ENCODE measurements at regions not wholly inside any gene's neighbourhood (a gene's known extent, or its start where the extent isn't known, plus 50 kb on each side); places are given as distances from the start of the nearest gene placed in this dataset.

GRCh38 chr6:157760589-157761330 is 62.3 kb upstream of the SNX9 start:
- H3F3A ChIP-seq (replicated peaks; ENCODE audit: insufficient read depth): peaks cover 32% of the 10 kb centered on the region
- DNase-seq: no peak
- no peaks in the 10 kb centered on the region for H4K20me1 ChIP-seq (ENCODE audit: insufficient read depth)
- peak; percentile 85; the same call in 1 of the 2 replicates for TF ChIP-seq FOSL2 (IDR thresholded peaks at IDR 0.05; ENCODE audit: borderline replicate concordance, low read depth)
- TF ChIP-seq REST (IDR thresholded peaks at IDR 0.05; ENCODE audit: low read depth, low read length): no peak
- peak; percentile 47; the same call in 1 of the 2 replicates for TF ChIP-seq NFIC (IDR thresholded peaks at IDR 0.05; ENCODE audit: borderline replicate concordance)
- no peak for TF ChIP-seq USF1 (IDR thresholded peaks at IDR 0.05; ENCODE audit: borderline replicate concordance, low read depth)
- TF ChIP-seq IRF3 (IDR thresholded peaks at IDR 0.05; ENCODE audit: low read depth, low read length): no peak
- no peak for TF ChIP-seq ZBTB33 (IDR thresholded peaks at IDR 0.05; ENCODE audit: borderline replicate concordance, low read depth)
- TF ChIP-seq PBX3 (IDR thresholded peaks at IDR 0.05): peak; percentile 63; the same call in 1 of the 2 replicates
- peak; percentile 84 for TF ChIP-seq JUND (IDR thresholded peaks at IDR 0.05)
- TF ChIP-seq TCF12 (IDR thresholded peaks at IDR 0.05): peak; percentile 87
- peak in 1 of 2 experiments; percentile 65; a peak in 1 of 4 replicates for TF ChIP-seq EP300 (IDR thresholded peaks at IDR 0.05; ENCODE audit: borderline replicate concordance in 1 of 2, low read depth in 1 of 2, low read length in 1 of 2)
- peak; percentile 20; the same call in 1 of the 2 replicates for TF ChIP-seq FOXM1 (IDR thresholded peaks at IDR 0.05; ENCODE audit: low read depth)
- TF ChIP-seq RXRA (IDR thresholded peaks at IDR 0.05; ENCODE audit: borderline replicate concordance, low read depth): 0 out of 2 replicates have a peak, but pooled peaks have one; percentile 51
- no peak for TF ChIP-seq MXI1 (IDR thresholded peaks at IDR 0.05; ENCODE audit: low read depth, low read length)
- TF ChIP-seq MEF2A (IDR thresholded peaks at IDR 0.05; ENCODE audit: borderline replicate concordance, low read depth): peak; percentile 66; the same call in 1 of the 2 replicates
- no peaks in the 10 kb centered on the region for H3K79me2 ChIP-seq (ENCODE audit: insufficient read depth)
- WGBS (ENCODE audit: low lambda C conversion rate): 20% methylated on average over 6 of the region's 7 CpGs
- H3K36me3 ChIP-seq (replicated peaks in 1 of 2; ENCODE audit: control insufficient read depth in 1 of 2, insufficient read depth in 2 of 2, low read length in 1 of 2): no peaks in the 10 kb centered on the region
- H3K27ac ChIP-seq (ENCODE audit: low read depth in 2 of 2, low read length in 1 of 2): peak overlapping the region; percentile 56 to 98
- H3K9ac ChIP-seq: peak overlapping the region; percentile 68; the same call in 1 of the 2 replicates
- H2AFZ ChIP-seq (ENCODE audit: low read depth): no peak overlapping the region
- H3K27me3 ChIP-seq (ENCODE audit: insufficient read depth): no peaks in the 10 kb centered on the region
- H3K4me3 ChIP-seq (ENCODE audit: low read depth in 2 of 2, low read length in 1 of 2): peak overlapping the region in 1 of 2 experiments; percentile 56; a peak in 1 of 4 replicates
- no peaks in the 10 kb centered on the region for H3K9me2 ChIP-seq
- peak overlapping the region; percentile 71; the same call in 1 of the 2 replicates for H3K4me2 ChIP-seq
- ChIA-PET POLR2A (no interaction called here), CTCF (interaction anchor here (0.5 to 2.4 kb wide), 4 partner anchors 11 to 311 kb away, joined by 3 to 11 read pairs (median 7); no protein-coding TSS in a partner anchor)
- H3K4me1 ChIP-seq (ENCODE audit: control insufficient read depth in 1 of 2, insufficient read depth in 2 of 2, low read depth in 1 of 2, low read length in 1 of 2): peaks cover 23 to 36% of the 10 kb centered on the region in 2 experiments
- no peaks in the 10 kb centered on the region for H3K9me3 ChIP-seq

All from SK-N-SH (cell line).